Cardiac fibroblast (primary cell): ENCODE measurements at regions not wholly inside any gene's neighbourhood (a gene's known extent, or its start where the extent isn't known, plus 50 kb on each side); places are given as distances from the start of the nearest gene placed in this dataset.

Experiments
- DNase-seq, 2 donors: peaks; one replicate each; pipeline versions ENCODE4 v3.0.0 to v3.0.0-alpha.2; 2010; ENCODE audit warnings: low read depth in 2 of 2
- H3K4me3 ChIP-seq, 2 donors: replicated peaks in 1 of 2; 1 replicate in 1 of 2; 2 replicates in 1 of 2; pipeline ENCODE4 v1.5.1; 2011; ENCODE audit warnings: low read depth in 2 of 2, low read length in 2 of 2, mild to moderate bottlenecking in 2 of 2, moderate library complexity in 1 of 2
- TF ChIP-seq, protein P1 (sequence below): IDR thresholded peaks from one replicate; pipeline ENCODE4 v1.5.1; 2011; ENCODE audit warnings: low read depth, mild to moderate bottlenecking, low read length, inconsistent platforms

GRCh38 chr15:47412802-47413201 is 304.5 kb upstream of the SEMA6D start:
- no peak overlapping the region for H3K4me3 ChIP-seq
- no peak for DNase-seq
- TF ChIP-seq, protein P1, sequence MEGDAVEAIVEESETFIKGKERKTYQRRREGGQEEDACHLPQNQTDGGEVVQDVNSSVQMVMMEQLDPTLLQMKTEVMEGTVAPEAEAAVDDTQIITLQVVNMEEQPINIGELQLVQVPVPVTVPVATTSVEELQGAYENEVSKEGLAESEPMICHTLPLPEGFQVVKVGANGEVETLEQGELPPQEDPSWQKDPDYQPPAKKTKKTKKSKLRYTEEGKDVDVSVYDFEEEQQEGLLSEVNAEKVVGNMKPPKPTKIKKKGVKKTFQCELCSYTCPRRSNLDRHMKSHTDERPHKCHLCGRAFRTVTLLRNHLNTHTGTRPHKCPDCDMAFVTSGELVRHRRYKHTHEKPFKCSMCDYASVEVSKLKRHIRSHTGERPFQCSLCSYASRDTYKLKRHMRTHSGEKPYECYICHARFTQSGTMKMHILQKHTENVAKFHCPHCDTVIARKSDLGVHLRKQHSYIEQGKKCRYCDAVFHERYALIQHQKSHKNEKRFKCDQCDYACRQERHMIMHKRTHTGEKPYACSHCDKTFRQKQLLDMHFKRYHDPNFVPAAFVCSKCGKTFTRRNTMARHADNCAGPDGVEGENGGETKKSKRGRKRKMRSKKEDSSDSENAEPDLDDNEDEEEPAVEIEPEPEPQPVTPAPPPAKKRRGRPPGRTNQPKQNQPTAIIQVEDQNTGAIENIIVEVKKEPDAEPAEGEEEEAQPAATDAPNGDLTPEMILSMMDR: no peak

DNA sequence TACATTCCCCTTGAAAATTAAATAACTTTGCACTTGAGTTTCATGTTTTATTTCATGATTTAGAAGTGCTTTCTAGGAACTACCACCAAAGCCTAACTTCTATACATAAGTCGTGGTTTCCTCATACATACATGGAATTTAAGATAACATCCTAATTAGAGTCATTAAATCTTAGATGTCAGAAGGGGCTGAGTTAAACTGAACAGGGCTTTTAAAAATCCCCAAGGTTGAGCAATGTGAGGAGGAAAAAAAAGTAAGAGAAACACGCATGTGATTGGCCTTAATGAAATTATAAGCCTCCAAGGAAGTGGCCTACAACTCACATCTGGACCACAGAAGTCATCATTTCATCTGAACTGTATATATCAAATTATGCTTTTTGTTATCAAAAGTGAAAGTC is 303.1 kb upstream of the SEMA6D start:
- TF ChIP-seq, protein P1: no peak
- H3K4me3 ChIP-seq: no peak overlapping the region
- DNase-seq: no peak

- H3K4me3 ChIP-seq: no peak overlapping the region
- peak; percentile 35 to 49 for DNase-seq
- TF ChIP-seq, protein P1: no peak
These were observed 301.8 kb upstream of the SEMA6D start for GRCh38 chr15:47415539-47415971.

GRCh38 chr15:47422881-47423665 is 294.2 kb upstream of the SEMA6D start:
- no peak overlapping the region for H3K4me3 ChIP-seq
- peak in 1 of 2 donors; percentile 63 for DNase-seq
- TF ChIP-seq, protein P1: no peak

DNA sequence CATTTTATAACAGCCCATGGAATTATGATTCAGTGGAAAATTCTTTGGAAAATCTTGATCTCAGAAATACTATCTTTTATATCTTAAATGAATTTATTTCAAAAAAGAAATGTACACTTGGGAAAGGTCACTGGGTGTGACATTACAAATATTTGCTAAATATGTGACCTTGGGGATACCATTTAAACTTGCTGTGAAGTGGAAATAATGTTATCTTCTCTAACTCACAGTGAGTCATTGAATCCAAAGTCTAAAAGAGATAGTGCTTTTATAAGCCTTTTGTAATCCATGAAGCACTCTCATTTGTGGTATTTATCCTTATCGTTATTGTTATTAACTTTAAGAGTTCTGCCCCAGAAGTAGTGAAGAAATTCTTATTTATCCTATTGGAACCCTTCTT is 289.8 kb upstream of the SEMA6D start:
- TF ChIP-seq, protein P1: no peak
- no peak for DNase-seq
- no peak overlapping the region for H3K4me3 ChIP-seq

DNA sequence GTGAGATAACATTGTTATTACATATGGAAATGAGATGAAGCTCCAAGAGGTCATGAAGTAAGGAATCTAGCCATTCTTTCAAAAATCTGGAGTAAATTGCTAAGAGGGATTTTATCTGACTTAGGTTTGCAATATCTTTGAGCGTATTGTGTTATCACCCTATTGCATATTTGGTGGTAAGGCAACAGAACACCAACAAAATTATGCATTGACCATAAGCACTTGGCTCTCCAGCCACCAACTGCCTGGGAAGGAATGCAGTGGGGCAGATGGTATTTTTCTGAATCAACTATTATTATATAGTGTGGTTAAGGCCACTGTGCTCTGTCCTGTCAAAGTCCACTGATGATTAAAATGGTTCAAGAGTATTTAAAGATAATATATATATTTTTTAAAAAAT is 287.9 kb upstream of the SEMA6D start:
- H3K4me3 ChIP-seq: no peak overlapping the region
- DNase-seq: peak; percentile 25 to 40
- TF ChIP-seq, protein P1: no peak
